ENCODE measurements at regions not wholly inside any gene's neighbourhood (a gene's known extent, or its start where the extent isn't known, plus 50 kb on each side); places are given as distances from the start of the nearest gene placed in this dataset.

DNA sequence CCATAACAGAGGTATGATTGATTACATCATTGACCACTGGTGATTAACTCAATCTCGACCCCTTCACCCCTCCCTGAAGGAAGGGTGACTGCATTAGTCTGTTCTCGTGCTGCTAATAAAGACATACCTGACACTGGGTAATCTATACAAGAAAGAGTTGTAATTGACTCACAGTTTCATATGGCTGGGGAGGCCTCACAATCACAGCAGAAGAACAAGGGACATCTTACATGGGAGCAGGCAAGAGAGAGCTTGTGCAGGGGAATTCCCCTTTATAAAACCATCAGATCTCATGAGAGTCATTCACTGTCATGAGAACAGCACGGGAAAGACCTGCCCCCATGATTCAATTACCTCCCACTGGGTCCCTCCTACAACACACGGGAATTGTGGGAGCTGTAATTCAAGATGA is 55.9 kb upstream of the TMCC3 start:
- no peak for TF ChIP-seq POLR2A (IDR thresholded peaks at IDR 0.05)
- TF ChIP-seq, protein P1, sequence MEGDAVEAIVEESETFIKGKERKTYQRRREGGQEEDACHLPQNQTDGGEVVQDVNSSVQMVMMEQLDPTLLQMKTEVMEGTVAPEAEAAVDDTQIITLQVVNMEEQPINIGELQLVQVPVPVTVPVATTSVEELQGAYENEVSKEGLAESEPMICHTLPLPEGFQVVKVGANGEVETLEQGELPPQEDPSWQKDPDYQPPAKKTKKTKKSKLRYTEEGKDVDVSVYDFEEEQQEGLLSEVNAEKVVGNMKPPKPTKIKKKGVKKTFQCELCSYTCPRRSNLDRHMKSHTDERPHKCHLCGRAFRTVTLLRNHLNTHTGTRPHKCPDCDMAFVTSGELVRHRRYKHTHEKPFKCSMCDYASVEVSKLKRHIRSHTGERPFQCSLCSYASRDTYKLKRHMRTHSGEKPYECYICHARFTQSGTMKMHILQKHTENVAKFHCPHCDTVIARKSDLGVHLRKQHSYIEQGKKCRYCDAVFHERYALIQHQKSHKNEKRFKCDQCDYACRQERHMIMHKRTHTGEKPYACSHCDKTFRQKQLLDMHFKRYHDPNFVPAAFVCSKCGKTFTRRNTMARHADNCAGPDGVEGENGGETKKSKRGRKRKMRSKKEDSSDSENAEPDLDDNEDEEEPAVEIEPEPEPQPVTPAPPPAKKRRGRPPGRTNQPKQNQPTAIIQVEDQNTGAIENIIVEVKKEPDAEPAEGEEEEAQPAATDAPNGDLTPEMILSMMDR (IDR thresholded peaks at IDR 0.05 in 8 of 11, conservative IDR thresholded peaks at IDR 0.05 in 3 of 11) = no peak
